Omental fat pad (tissue), 3 donors: ENCODE measurements at regions not wholly inside any gene's neighbourhood (a gene's known extent, or its start where the extent isn't known, plus 50 kb on each side); places are given as distances from the start of the nearest gene placed in this dataset.
"Not testable (repeated sequence)": the region's sequence is repeated elsewhere in the genome, so short reads cannot be mapped to it uniquely, and the experiment has no call there.

Experiments
- ATAC-seq: fragments of 150-250 bp; one replicate; pipeline ENCODE4 v1.9.1; 2016; ENCODE audit warnings: mild to moderate bottlenecking, moderate library complexity; ENCODE audit not compliant: low FRiP score
- DNase-seq: peaks from one replicate; pipeline ENCODE4 v3.0.0-alpha.2; 2019; ENCODE audit warnings: low spot score
- TF ChIP-seq, protein P1 (sequence below), 3 donors: fragments of 450-650 bp; IDR thresholded peaks; one replicate each; pipeline ENCODE4 v1.5.1; 2016 to 2017; ENCODE audit warnings: antibody characterized with exemption in 3 of 3, mild to moderate bottlenecking in 3 of 3, moderate library complexity in 2 of 3

DNA sequence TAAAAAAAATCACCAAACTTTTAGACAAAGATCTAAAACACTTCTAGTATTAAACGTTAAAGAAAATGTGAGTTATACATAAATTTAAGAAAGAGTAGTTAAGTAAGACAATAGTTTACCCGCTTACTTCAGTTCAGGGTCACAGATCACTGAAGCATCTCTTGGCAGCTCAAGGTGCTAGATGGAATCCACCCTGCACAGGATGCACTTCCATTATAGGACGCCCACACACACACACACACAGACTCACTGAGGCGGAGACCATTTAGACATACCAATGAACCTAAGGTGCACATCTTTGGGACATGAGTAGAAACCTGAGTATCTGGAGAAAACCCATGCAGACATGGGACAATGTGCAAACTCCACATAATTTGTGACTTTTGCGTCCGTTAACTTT lies 630.6 kb upstream of the ZNF804A start:
- ATAC-seq (no peak), DNase-seq (no peak)
- TF ChIP-seq, protein P1, sequence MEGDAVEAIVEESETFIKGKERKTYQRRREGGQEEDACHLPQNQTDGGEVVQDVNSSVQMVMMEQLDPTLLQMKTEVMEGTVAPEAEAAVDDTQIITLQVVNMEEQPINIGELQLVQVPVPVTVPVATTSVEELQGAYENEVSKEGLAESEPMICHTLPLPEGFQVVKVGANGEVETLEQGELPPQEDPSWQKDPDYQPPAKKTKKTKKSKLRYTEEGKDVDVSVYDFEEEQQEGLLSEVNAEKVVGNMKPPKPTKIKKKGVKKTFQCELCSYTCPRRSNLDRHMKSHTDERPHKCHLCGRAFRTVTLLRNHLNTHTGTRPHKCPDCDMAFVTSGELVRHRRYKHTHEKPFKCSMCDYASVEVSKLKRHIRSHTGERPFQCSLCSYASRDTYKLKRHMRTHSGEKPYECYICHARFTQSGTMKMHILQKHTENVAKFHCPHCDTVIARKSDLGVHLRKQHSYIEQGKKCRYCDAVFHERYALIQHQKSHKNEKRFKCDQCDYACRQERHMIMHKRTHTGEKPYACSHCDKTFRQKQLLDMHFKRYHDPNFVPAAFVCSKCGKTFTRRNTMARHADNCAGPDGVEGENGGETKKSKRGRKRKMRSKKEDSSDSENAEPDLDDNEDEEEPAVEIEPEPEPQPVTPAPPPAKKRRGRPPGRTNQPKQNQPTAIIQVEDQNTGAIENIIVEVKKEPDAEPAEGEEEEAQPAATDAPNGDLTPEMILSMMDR (IDR thresholded peaks at IDR 0.05): no peak

DNA sequence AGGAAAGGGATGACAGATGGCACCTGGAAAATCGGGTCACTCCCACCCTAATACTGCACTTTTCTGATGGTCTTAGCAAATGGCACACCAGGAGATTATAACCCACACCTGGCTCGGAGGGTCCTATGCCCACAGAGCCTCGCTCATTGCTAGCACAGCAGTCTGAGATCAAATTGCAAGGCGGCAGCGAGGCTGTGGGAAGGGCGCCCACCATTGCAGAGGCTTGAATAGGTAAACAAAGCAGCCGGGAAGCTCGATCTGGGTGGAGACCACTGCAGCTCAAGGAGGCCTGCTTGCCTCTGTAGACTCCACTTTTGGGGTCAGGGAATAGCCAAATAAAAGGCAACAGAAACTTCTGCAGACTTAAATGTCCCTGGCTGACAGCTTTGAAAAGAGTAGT lies 622.7 kb upstream of the ZNF804A start:
- ATAC-seq, DNase-seq: not testable (repeated sequence)

DNA sequence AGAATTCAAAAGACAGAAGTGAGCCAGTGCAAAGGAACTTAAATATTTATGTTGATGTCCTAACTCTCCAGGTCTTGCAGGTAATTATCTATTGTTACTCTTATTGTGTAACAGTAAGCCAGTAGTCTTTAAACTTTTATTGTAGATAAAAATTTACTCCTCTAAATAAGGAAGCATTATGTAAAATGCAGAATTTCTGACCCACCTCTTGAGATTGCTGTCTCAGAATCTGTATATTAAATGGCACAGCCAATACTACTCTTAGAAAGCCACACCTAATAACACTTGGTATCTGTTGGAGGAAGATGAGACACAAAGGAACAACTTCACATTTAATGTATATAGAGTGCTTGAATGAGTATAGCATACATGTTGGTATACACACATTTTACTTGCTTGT lies 613.5 kb upstream of the ZNF804A start:
- TF ChIP-seq, protein P1 (IDR thresholded peaks at IDR 0.05): no peak
- ATAC-seq (no peak), DNase-seq (no peak)

DNA sequence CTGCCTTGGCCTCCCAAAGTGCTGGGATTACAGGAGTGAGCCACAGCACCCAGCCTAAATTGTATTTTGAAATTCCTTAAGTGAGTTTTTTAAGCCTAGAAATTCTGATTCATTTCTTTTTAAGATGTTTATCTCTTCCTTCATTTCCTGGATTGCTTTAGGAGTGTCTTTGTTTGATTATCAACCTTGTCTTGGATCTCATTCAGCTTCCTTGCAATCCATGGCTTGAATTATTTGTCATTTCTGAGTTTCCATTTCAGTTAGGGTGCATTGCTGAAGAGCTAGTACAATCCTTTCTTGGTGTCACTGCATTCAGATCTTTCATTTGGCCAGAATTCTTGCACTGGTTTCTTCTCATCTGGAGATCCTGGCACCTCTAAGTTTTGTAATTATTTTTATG lies 606.4 kb upstream of the ZNF804A start:
- ATAC-seq (no peak), DNase-seq (no peak)
- TF ChIP-seq, protein P1 (IDR thresholded peaks at IDR 0.05): no peak

DNA sequence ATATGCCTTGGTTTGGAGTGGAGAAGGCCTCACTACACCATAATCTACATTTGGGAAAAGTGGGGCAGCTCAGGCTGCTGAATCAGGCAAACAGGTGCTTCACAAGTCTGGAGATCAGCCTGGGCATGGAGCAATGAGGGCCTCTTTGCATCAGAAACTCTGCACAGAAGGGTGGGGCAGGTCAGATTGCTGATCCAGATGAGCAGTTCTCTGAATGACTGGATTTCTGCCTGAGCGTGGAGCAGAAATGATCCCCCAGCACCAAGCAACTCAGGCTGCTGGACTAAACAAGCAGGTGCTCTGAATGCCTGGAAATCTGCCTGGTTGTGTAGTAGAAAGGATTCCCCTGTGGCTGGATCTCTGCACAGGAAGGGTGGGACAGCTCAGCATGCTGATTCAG lies 605.3 kb upstream of the ZNF804A start:
- ATAC-seq (no peak), DNase-seq (no peak)
- TF ChIP-seq, protein P1 (IDR thresholded peaks at IDR 0.05): no peak

DNA sequence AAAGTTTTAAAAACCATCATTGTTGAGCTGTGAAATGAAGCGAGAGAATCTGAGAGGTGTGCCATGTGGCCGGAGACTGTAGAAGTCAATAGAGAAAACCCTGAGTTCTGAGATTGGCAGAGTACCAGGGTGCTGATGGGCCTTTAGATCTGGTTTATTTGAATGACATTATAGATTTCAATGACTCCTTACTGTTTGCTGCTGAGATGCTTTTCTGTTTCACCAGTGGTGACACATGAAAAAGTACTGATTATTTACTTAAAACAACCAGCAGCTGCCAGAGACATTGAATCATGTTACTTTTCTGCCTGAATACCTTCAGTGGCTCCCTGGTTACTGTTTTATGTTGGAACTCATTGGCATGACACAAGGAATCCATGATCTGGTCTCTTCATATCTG lies 602.7 kb upstream of the ZNF804A start:
- TF ChIP-seq, protein P1 (IDR thresholded peaks at IDR 0.05): no peak
- ATAC-seq: no peak
- no peak for DNase-seq

DNA sequence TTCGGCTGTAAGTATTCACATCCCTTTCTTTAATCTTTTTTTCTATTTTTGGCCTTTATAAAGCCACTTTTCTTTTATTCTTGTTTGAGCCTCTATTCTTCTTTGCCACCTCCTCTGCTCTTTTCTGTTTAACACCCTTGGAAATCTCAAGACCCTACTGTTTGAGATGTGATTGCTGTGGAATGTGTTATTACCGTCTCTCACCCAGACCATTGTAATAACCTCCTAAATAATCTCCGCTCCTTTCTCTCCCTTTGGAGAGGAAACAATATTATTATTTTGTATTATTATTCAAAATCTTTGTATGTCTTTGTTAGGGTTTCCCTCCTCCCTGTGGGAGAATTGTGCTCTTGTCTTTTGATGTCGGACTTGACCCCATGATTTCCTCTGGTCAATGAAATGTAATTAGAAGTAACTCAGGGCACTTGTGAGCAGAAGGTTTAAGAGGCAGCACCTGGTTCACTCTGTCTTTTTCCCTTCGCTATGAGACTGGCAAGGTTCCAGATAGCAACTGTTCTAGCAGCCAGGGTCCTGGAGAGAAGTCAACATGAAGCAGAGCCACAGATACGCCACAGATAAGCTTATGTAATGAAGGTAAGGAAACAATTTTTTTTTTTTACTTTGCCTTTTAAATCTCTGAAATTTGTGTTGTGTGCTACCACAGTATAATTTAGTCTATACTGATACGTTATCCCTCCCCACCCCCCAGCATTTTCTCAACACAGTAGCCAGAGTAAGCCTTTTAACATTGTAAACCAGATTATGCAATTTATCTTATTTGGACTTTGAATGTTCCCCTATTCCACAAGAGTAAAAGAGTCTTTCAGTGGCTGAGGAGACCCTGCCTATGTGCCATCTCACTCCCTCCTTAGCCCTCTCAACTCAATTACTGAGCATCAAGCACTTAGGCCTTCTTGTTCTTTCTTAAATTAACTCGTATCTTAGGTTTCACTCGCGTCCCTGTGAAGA lies 601.2 kb upstream of the ZNF804A start:
- TF ChIP-seq, protein P1 (IDR thresholded peaks at IDR 0.05): no peak
- DNase-seq (no peak), ATAC-seq (no peak)
